ENCODE measurements at regions not wholly inside any gene's neighbourhood (a gene's known extent, or its start where the extent isn't known, plus 50 kb on each side); places are given as distances from the start of the nearest gene placed in this dataset.

DNA sequence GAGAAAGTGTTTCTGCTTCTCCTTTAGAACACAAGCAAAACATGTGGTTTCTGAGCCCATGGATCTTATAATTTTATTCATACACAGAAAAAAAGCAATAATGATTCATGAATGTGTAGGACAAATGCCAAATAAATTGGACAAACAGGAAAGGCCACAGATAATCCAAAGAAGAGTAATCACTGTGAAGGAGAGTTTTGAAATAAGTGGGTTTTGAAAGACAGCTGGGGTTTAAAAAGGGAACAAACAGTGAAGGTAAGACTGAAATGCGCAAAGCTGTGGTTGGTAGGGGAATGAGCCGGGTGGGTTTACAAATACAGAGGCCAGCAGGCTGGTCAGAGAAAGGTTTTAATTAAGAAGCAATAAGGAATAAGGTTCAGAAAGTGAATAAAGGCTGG is 50.0 kb upstream of the MBOAT2 start:
- TF ChIP-seq POLR2AphosphoS5 (IDR thresholded peaks at IDR 0.05), result no peak
- DNase-seq (no peak), ATAC-seq (ENCODE audit: low FRiP score in 2 of 2) (no peak)
- Histone ChIP-seq H3K9me3 (no peaks in the 10 kb centered on the region), H3K27ac (no peak overlapping the region), H3K4me1 (no peaks in the 10 kb centered on the region), H3K27me3 (no peaks in the 10 kb centered on the region), H3K36me3 (no peaks in the 10 kb centered on the region), H3K4me3 (no peak overlapping the region)
- WGBS, 2 donors, result 60 to 65% methylated on average over 2 of the region's 2 CpGs

Data from upper lobe of left lung (tissue), 6 donors.